SW 1271 (cell line): ENCODE measurements at regions not wholly inside any gene's neighbourhood (a gene's known extent, or its start where the extent isn't known, plus 50 kb on each side); places are given as distances from the start of the nearest gene placed in this dataset.
A peak's percentile ranks its signal among the peaks of the same experiment; 100 is the strongest.

Experiments used
- DNase-seq, 2 experiments: peaks; one replicate each; lab custom pipeline; 2025; lab: John Stamatoyannopoulos, UW

- DNase-seq = no peak
Measured at GRCh38 chr12:88945051-88945732, 364.9 kb upstream of the KITLG start.

GRCh38 chr12:88944397-88944796 lies 364.1 kb upstream of the KITLG start:
- DNase-seq = peak in 1 of 2 experiments; percentile 58

- no peak for DNase-seq
Measured at GRCh38 chr12:88940854-88941253, 360.6 kb upstream of the KITLG start.

- DNase-seq = no peak
Measured at GRCh38 chr12:88935856-88936255, 355.6 kb upstream of the KITLG start.

GRCh38 chr12:88934163-88934747 lies 354.0 kb upstream of the KITLG start:
- no peak for DNase-seq

- no peak for DNase-seq
Measured at GRCh38 chr12:88932457-88932856, 352.2 kb upstream of the KITLG start.

GRCh38 chr12:88931598-88931997 lies 351.3 kb upstream of the KITLG start:
- no peak for DNase-seq

- DNase-seq = no peak
Measured at GRCh38 chr12:88925454-88925853, 345.2 kb upstream of the KITLG start.

GRCh38 chr12:88924162-88924561 lies 343.9 kb upstream of the KITLG start:
- DNase-seq = no peak

GRCh38 chr12:88923631-88924030 lies 343.4 kb upstream of the KITLG start:
- no peak for DNase-seq

GRCh38 chr12:88922816-88923215 lies 342.5 kb upstream of the KITLG start:
- peak in 1 of 2 experiments; percentile 3 for DNase-seq

- DNase-seq = no peak
Measured at GRCh38 chr12:88921890-88922532, 341.7 kb upstream of the KITLG start.

- DNase-seq = no peak
Measured at GRCh38 chr12:88921434-88921833, 341.2 kb upstream of the KITLG start.

GRCh38 chr12:88918161-88918560 lies 337.9 kb upstream of the KITLG start:
- no peak for DNase-seq

- no peak for DNase-seq
Measured at GRCh38 chr12:88914967-88915366, 334.7 kb upstream of the KITLG start.

GRCh38 chr12:88909510-88909909 lies 329.2 kb upstream of the KITLG start:
- DNase-seq = no peak

- DNase-seq = no peak
Measured at GRCh38 chr12:88908345-88908744, 328.1 kb upstream of the KITLG start.

GRCh38 chr12:88904705-88905104 lies 324.4 kb upstream of the KITLG start:
- no peak for DNase-seq

- no peak for DNase-seq
Measured at GRCh38 chr12:88903333-88903732, 323.1 kb upstream of the KITLG start.

- no peak for DNase-seq
Measured at GRCh38 chr12:88897723-88898122, 317.5 kb upstream of the KITLG start.

- DNase-seq = no peak
Measured at GRCh38 chr12:88896958-88897357, 316.7 kb upstream of the KITLG start.

- DNase-seq = no peak
Measured at GRCh38 chr12:88895634-88896033, 315.4 kb upstream of the KITLG start.

- DNase-seq = no peak
Measured at GRCh38 chr12:88893801-88894200, 313.5 kb upstream of the KITLG start.
